ENCODE measurements at regions not wholly inside any gene's neighbourhood (a gene's known extent, or its start where the extent isn't known, plus 50 kb on each side); places are given as distances from the start of the nearest gene placed in this dataset.
"Not testable (repeated sequence)": the region's sequence is repeated elsewhere in the genome, so short reads cannot be mapped to it uniquely, and the experiment has no call there.

DNA sequence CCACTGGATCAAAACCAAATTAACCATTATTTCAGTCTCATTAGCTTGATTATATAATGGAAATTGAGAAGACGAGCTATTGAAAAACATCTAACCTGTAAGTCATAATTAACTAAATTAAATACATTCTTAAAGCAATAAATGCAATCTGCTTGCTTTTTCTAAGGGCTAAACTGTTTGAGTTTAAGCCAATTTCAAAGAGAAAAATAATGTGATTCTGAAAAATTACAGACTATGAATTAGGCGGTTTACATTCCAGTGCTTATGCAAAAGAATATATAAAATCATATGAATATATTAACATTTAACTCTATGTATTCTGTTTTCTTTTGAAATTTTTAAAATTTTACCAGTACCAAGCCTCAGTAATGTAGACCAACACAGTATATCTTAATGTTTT lies 1349.4 kb downstream of the FSCB start:
- no peaks in the 10 kb centered on the region for H3K36me3 ChIP-seq (ENCODE audit: control insufficient read depth, insufficient read depth, low read length)
- H3K9me3 ChIP-seq (ENCODE audit: control insufficient read depth, low read length): no peaks in the 10 kb centered on the region
- WGBS, 2 experiments (ENCODE audit: insufficient coverage in 2 of 2): no CpG with 5 or more reads among the region's 2 CpGs
- no peak overlapping the region for H3K4me3 ChIP-seq (ENCODE audit: extremely low read depth, insufficient read depth, low read length, poor library complexity, severe bottlenecking)
- H3K27ac ChIP-seq (ENCODE audit: low read depth, low read length, severe bottlenecking): no peak overlapping the region
- H3K4me1 ChIP-seq (ENCODE audit: control insufficient read depth, insufficient read depth, low read length, poor library complexity, severe bottlenecking): no peaks in the 10 kb centered on the region

GRCh38 chr14:43155924-43156323 lies 1351.2 kb downstream of the FSCB start:
- no peaks in the 10 kb centered on the region for H3K9me3 ChIP-seq (ENCODE audit: control insufficient read depth, low read length)
- H3K27ac ChIP-seq (ENCODE audit: low read depth, low read length, severe bottlenecking): no peak overlapping the region
- WGBS, 2 experiments (ENCODE audit: insufficient coverage in 2 of 2): 100% methylated on average over 1 of the region's 2 CpGs; no CpG with 5 or more reads in 1 of the 2 experiments
- H3K36me3 ChIP-seq (ENCODE audit: control insufficient read depth, insufficient read depth, low read length): no peaks in the 10 kb centered on the region
- H3K4me1 ChIP-seq (ENCODE audit: control insufficient read depth, insufficient read depth, low read length, poor library complexity, severe bottlenecking): no peaks in the 10 kb centered on the region
- no peak overlapping the region for H3K4me3 ChIP-seq (ENCODE audit: extremely low read depth, insufficient read depth, low read length, poor library complexity, severe bottlenecking)

DNA sequence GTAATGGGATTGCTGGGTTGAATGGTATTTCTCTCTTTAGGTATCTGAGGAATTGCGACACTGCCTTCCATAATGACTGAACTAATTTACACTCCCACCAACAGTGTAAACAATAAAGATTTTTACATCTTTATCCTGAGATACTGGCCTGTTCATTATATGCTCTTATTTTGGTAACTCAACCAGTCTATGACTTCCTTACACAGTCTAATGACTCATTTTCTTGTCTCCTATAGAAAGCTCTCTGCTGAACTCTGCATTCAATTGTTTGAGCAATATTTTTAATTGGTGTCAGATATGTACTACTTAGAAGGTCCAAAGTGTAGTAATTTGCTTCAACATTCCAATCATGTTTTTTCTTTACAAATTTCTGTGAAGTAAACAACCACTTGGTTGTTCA lies 1351.8 kb downstream of the FSCB start:
- WGBS, 2 experiments (ENCODE audit: insufficient coverage in 2 of 2): no CpG with 5 or more reads among the region's 1 CpG

DNA sequence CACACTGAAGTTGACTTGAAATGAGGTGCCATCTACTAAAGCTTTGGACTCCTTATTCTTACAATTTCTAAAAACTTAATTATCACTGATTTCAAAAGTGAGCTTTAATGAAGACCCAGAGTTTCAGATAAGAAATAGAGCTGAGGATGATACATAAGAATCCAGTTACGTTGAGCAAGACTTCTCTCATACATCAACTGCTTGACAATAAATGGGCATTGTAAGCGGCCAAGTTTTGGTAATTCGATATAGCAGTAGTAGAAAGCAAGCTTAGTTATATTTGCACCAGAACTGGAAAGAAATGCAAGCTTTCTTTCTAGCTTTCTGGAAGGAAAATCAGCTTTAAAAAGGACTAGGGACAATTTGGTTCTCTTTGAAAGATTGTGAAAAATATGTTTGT lies 1359.6 kb downstream of the FSCB start:
- Histone ChIP-seq H3K36me3 (ENCODE audit: control insufficient read depth, insufficient read depth, low read length) (no peaks in the 10 kb centered on the region), H3K9me3 (ENCODE audit: control insufficient read depth, low read length) (no peaks in the 10 kb centered on the region), H3K27ac (ENCODE audit: low read depth, low read length, severe bottlenecking) (no peak overlapping the region), H3K4me3 (ENCODE audit: extremely low read depth, insufficient read depth, low read length, poor library complexity, severe bottlenecking) (no peak overlapping the region), H3K4me1 (ENCODE audit: control insufficient read depth, insufficient read depth, low read length, poor library complexity, severe bottlenecking) (no peaks in the 10 kb centered on the region)
- 83 to 95% methylated on average over 1 to 2 of the region's 3 CpGs for WGBS, 2 experiments (ENCODE audit: insufficient coverage in 2 of 2)

More for the DNA sequence above, 1351.8 kb downstream of the FSCB start:
- Histone ChIP-seq H3K4me3 (ENCODE audit: extremely low read depth, insufficient read depth, low read length, poor library complexity, severe bottlenecking) (no peak overlapping the region), H3K36me3 (ENCODE audit: control insufficient read depth, insufficient read depth, low read length) (no peaks in the 10 kb centered on the region), H3K27ac (ENCODE audit: low read depth, low read length, severe bottlenecking) (no peak overlapping the region), H3K9me3 (ENCODE audit: control insufficient read depth, low read length) (no peaks in the 10 kb centered on the region), H3K4me1 (ENCODE audit: control insufficient read depth, insufficient read depth, low read length, poor library complexity, severe bottlenecking) (no peaks in the 10 kb centered on the region)

DNA sequence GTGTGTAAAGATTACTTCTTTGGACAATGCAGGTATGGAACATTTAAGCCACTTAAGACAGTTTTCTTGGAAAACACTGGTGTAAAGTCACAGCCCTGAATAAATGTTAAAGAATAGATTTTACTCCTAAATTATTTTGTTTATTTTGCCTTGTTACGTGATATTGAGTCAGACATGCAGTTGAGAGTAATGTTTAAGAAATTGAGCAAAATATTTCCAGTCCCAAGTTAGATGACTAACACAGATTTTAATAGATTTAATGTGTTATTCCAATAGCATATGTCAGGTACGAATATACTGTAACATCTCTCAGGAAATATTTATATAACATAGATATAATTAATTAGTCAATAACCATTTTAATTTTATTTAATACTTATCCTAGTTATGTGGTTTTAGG lies 1361.7 kb downstream of the FSCB start:
- WGBS, 2 experiments (ENCODE audit: insufficient coverage in 2 of 2): no CpG with 5 or more reads among the region's 2 CpGs

DNA sequence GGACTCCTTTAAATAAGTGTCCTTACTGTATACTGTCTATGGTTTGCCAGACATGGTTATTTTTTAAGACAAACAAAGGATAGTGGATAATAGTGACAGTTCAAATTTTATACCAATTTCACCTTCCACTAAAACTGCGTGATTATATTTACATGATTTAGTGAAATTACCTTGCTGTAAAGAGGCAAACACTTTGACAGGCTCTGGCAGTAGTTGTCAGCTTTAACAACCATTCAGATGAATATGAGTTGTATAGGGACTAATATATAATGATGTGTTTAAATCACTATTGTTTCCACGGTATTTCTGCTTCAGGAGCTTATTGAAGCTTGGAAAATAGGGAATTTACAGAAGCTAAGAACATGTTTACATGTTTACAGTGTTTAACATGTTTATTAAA lies 1364.0 kb downstream of the FSCB start:
- whole genome bisulfite sequencing, 2 experiments (ENCODE audit: insufficient coverage in 2 of 2): 100% methylated on average over 1 of the region's 2 CpGs
- H3K36me3 ChIP-seq (ENCODE audit: control insufficient read depth, insufficient read depth, low read length): no peaks in the 10 kb centered on the region
- H3K4me1 ChIP-seq (ENCODE audit: control insufficient read depth, insufficient read depth, low read length, poor library complexity, severe bottlenecking): no peaks in the 10 kb centered on the region
- H3K4me3 ChIP-seq (ENCODE audit: extremely low read depth, insufficient read depth, low read length, poor library complexity, severe bottlenecking): no peak overlapping the region
- H3K9me3 ChIP-seq (ENCODE audit: control insufficient read depth, low read length): no peaks in the 10 kb centered on the region
- H3K27ac ChIP-seq (ENCODE audit: low read depth, low read length, severe bottlenecking): no peak overlapping the region

More for the DNA sequence above, 1361.7 kb downstream of the FSCB start:
- no peaks in the 10 kb centered on the region for H3K4me1 ChIP-seq (ENCODE audit: control insufficient read depth, insufficient read depth, low read length, poor library complexity, severe bottlenecking)
- no peaks in the 10 kb centered on the region for H3K36me3 ChIP-seq (ENCODE audit: control insufficient read depth, insufficient read depth, low read length)
- H3K27ac ChIP-seq (ENCODE audit: low read depth, low read length, severe bottlenecking): no peak overlapping the region
- H3K4me3 ChIP-seq (ENCODE audit: extremely low read depth, insufficient read depth, low read length, poor library complexity, severe bottlenecking): no peak overlapping the region
- no peaks in the 10 kb centered on the region for H3K9me3 ChIP-seq (ENCODE audit: control insufficient read depth, low read length)

GRCh38 chr14:43141636-43142191 lies 1365.4 kb downstream of the FSCB start:
- H3K27ac ChIP-seq (ENCODE audit: low read depth, low read length, severe bottlenecking): no peak overlapping the region
- no peaks in the 10 kb centered on the region for H3K4me1 ChIP-seq (ENCODE audit: control insufficient read depth, insufficient read depth, low read length, poor library complexity, severe bottlenecking)
- no peaks in the 10 kb centered on the region for H3K36me3 ChIP-seq (ENCODE audit: control insufficient read depth, insufficient read depth, low read length)
- 91 to 93% methylated on average over 13 of the region's 17 CpGs for WGBS, 2 experiments (ENCODE audit: insufficient coverage in 2 of 2)
- no peaks in the 10 kb centered on the region for H3K9me3 ChIP-seq (ENCODE audit: control insufficient read depth, low read length)
- no peak overlapping the region for H3K4me3 ChIP-seq (ENCODE audit: extremely low read depth, insufficient read depth, low read length, poor library complexity, severe bottlenecking)

DNA sequence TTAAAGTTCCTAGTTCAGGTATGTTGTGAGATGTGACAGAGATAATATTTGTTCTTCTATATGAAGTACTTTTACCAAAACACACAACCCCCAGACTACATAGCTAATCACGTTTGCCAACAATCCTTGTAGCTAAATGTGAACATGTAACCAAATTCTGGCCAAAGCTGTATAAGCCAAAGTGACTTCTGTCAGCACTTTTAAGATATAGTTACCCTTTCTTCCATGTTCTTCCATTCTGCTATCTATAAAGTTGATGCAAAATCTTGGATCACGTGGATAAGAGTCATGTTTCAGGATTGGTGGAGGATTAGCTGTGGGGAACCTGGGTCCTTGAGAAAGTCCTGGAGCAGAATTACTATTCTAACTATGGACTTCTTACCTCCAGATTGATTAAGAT lies 1366.6 kb downstream of the FSCB start:
- Histone ChIP-seq H3K4me3 (ENCODE audit: extremely low read depth, insufficient read depth, low read length, poor library complexity, severe bottlenecking) (no peak overlapping the region), H3K4me1 (ENCODE audit: control insufficient read depth, insufficient read depth, low read length, poor library complexity, severe bottlenecking) (no peaks in the 10 kb centered on the region), H3K27ac (ENCODE audit: low read depth, low read length, severe bottlenecking) (no peak overlapping the region), H3K9me3 (ENCODE audit: control insufficient read depth, low read length) (peaks cover 2% of the 10 kb centered on the region), H3K36me3 (ENCODE audit: control insufficient read depth, insufficient read depth, low read length) (no peaks in the 10 kb centered on the region)
- WGBS, 2 experiments (ENCODE audit: insufficient coverage in 2 of 2): 100% methylated on average over 1 of the region's 2 CpGs; no CpG with 5 or more reads in 1 of the 2 experiments

- 84 to 88% methylated on average over 19 to 20 of the region's 23 CpGs for WGBS, 2 experiments (ENCODE audit: insufficient coverage in 2 of 2)
- Histone ChIP-seq H3K36me3 (ENCODE audit: control insufficient read depth, insufficient read depth, low read length) (no peaks in the 10 kb centered on the region), H3K4me3 (ENCODE audit: extremely low read depth, insufficient read depth, low read length, poor library complexity, severe bottlenecking) (no peak overlapping the region), H3K9me3 (ENCODE audit: control insufficient read depth, low read length) (peaks cover 4% of the 10 kb centered on the region), H3K4me1 (ENCODE audit: control insufficient read depth, insufficient read depth, low read length, poor library complexity, severe bottlenecking) (no peaks in the 10 kb centered on the region), H3K27ac (ENCODE audit: low read depth, low read length, severe bottlenecking) (no peak overlapping the region)
These were observed 1371.1 kb downstream of the FSCB start for GRCh38 chr14:43135877-43136411.

DNA sequence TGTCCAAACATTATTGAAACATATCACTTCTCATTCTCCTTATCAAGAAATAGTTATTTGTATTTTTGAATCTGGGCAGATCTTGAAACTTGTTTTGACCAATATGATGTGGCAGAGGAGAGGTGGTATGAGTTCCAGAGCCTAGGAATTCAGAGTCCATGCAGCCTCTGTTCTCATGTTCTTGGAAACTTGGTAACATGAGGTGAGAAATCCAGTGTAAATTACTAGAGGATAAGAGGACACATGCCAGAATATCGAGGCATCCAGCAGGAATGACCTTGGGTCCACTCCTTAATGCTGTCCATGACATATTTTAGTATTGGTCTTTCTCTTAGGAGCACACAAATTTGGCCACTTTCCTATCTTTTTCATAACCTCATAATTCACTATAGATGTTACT lies 1374.6 kb downstream of the FSCB start:
- no CpG with 5 or more reads among the region's 1 CpG for WGBS, 2 experiments (ENCODE audit: insufficient coverage in 2 of 2)
- no peaks in the 10 kb centered on the region for H3K36me3 ChIP-seq (ENCODE audit: control insufficient read depth, insufficient read depth, low read length)
- no peak overlapping the region for H3K4me3 ChIP-seq (ENCODE audit: extremely low read depth, insufficient read depth, low read length, poor library complexity, severe bottlenecking)
- no peaks in the 10 kb centered on the region for H3K4me1 ChIP-seq (ENCODE audit: control insufficient read depth, insufficient read depth, low read length, poor library complexity, severe bottlenecking)
- peaks cover 4% of the 10 kb centered on the region for H3K9me3 ChIP-seq (ENCODE audit: control insufficient read depth, low read length)
- H3K27ac ChIP-seq (ENCODE audit: low read depth, low read length, severe bottlenecking): no peak overlapping the region

DNA sequence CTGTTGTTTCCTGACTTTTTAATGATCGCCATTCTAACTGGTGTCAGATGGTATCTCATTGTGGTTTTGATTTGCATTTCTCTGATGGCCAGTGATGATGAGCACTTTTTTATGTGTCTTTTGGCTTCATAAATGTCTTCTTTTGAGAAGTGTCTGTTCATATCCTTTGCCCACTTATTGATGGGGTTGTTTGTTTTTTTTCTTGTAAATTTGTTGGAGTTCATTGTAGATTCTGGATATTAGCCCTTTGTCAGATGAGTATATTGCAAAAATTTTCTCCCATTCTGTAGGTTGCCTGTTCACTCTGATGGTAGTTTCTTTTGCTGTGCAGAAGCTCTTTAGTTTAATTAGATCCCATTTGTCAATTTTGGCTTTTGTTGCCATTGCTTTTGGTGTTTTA lies 1378.7 kb downstream of the FSCB start:
- not testable (repeated sequence) for H3K4me3 ChIP-seq (ENCODE audit: extremely low read depth, insufficient read depth, low read length, poor library complexity, severe bottlenecking); H3K27ac ChIP-seq (ENCODE audit: low read depth, low read length, severe bottlenecking); H3K4me1 ChIP-seq (ENCODE audit: control insufficient read depth, insufficient read depth, low read length, poor library complexity, severe bottlenecking); H3K36me3 ChIP-seq (ENCODE audit: control insufficient read depth, insufficient read depth, low read length); H3K9me3 ChIP-seq (ENCODE audit: control insufficient read depth, low read length)
- WGBS, 2 experiments (ENCODE audit: insufficient coverage in 2 of 2): no CpG with 5 or more reads among the region's 1 CpG
